K562 (cell line): ENCODE measurements at regions not wholly inside any gene's neighbourhood (a gene's known extent, or its start where the extent isn't known, plus 50 kb on each side); places are given as distances from the start of the nearest gene placed in this dataset.

Experiments used
- ATAC-seq: fragments of 200-7000 bp; cut with Tn5 transposase; 3 replicates; pipeline ENCODE4 v1.9.1; 2020; ENCODE audit warnings: moderate library complexity
- BruUV-seq: library from RNA; stranded (reverse); fragments of 400-500 nt; replicated peaks from 2 replicates; lab custom pipeline; 2021; lab: Mats Ljungman, UMichigan
- CTCF ChIA-PET: fragments of 300-600 bp; formaldehyde crosslinking; extraction: SDS; loops from one replicate; lab custom pipeline; 2021; ENCODE audit warnings: low intra/inter-chr PET ratio; lab: Yijun Ruan, JAX
- POLR2A ChIA-PET: fragments of 300-600, 350-650 bp; sonication (Branson Sonifier 250); formaldehyde crosslinking; extraction: SDS; loops from one replicate; lab custom pipeline; 2021; ENCODE audit warnings: antibody characterized with exemption, inconsistent platforms; lab: Yijun Ruan, JAX
- DNase-seq, 4 experiments: peaks; one replicate each; pipeline versions ENCODE4 v3.0.0 to v3.0.0-alpha.2; 2011 to 2018; ENCODE audit warnings: low spot score in 3 of 4, mixed read lengths in 3 of 4; ENCODE audit errors: extremely low read depth in 1 of 4
- FAIRE-seq: peaks from 2 replicates; lab custom pipeline; 2011; peaks lifted over from hg19 to GRCh38; lab: Jason Lieb, UNC
- H2AFZ ChIP-seq: 2 replicates; pipeline ENCODE4 v1.6.0; 2011; ENCODE audit warnings: low read depth, low read length, control low read depth, inconsistent platforms
- H3K27ac ChIP-seq: fragments of 200-600 bp; 3 replicates; pipeline ENCODE4 v1.8.0; 2011; ENCODE audit warnings: low read depth, mild to moderate bottlenecking, control low read depth, inconsistent platforms, low read length, moderate library complexity, mixed read lengths; ENCODE audit errors: extremely low read depth
- H3K27me3 ChIP-seq, 2 experiments: fragments of 300-600 bp in 1 of 2; 2 replicates in 1 of 2; 3 replicates in 1 of 2; pipeline versions ENCODE4 v1.6.0 to v1.8.0; 2011; ENCODE audit warnings: inconsistent platforms in 2 of 2, low read length in 2 of 2, mild to moderate bottlenecking in 1 of 2, mixed read lengths in 1 of 2, moderate library complexity in 1 of 2; ENCODE audit not compliant: control insufficient read depth in 2 of 2, insufficient read depth in 2 of 2
- H3K36me3 ChIP-seq: fragments of 300-600 bp; 3 replicates; pipeline ENCODE4 v1.8.0; 2011; ENCODE audit warnings: mild to moderate bottlenecking, low read length, inconsistent platforms; ENCODE audit not compliant: control insufficient read depth, insufficient read depth
- H3K4me1 ChIP-seq, 2 experiments: fragments of 200-600 bp in 1 of 2; replicated peaks in 1 of 2; 2 replicates in 1 of 2; 3 replicates in 1 of 2; pipeline versions ENCODE4 v1.5.1 to v1.8.0; 2011; ENCODE audit warnings: inconsistent platforms in 2 of 2, low read length in 2 of 2, mild to moderate bottlenecking in 1 of 2, mixed read lengths in 1 of 2, moderate library complexity in 1 of 2; ENCODE audit not compliant: control insufficient read depth in 2 of 2, insufficient read depth in 2 of 2
- H3K4me2 ChIP-seq: 2 replicates; pipeline ENCODE4 v1.6.1; 2011; ENCODE audit warnings: low read length, control low read depth, inconsistent platforms, mixed read lengths; ENCODE audit not compliant: insufficient read depth
- H3K4me3 ChIP-seq: fragments of 200-600 bp; sonication (generic), shearing (Covaris generic); 2 replicates; pipeline ENCODE4 v1.5.1; 2016; ENCODE audit warnings: control low read depth, inconsistent platforms
- H3K79me2 ChIP-seq: fragments of 200-600 bp; 3 replicates; pipeline ENCODE4 v1.8.0; 2011; ENCODE audit warnings: low read length, inconsistent platforms; ENCODE audit not compliant: control insufficient read depth, insufficient read depth
- H3K9ac ChIP-seq, 2 experiments: 2 replicates each; pipeline versions ENCODE4 v1.6.0 to v1.6.1; 2011; ENCODE audit warnings: low read depth in 2 of 2, low read length in 2 of 2, control low read depth in 1 of 2, inconsistent platforms in 1 of 2, mild to moderate bottlenecking in 1 of 2, mixed read lengths in 1 of 2; ENCODE audit not compliant: insufficient read depth in 1 of 2
- H3K9me1 ChIP-seq: one replicate; pipeline ENCODE4 v1.6.0; 2011; ENCODE audit warnings: inconsistent platforms, mild to moderate bottlenecking, low read length, moderate library complexity; ENCODE audit not compliant: control insufficient read depth, insufficient read depth
- H3K9me3 ChIP-seq: replicated peaks from 2 replicates; pipeline ENCODE4 v1.5.1; 2011; ENCODE audit warnings: low read depth, low read length, inconsistent platforms; ENCODE audit not compliant: control insufficient read depth, insufficient read depth
- H4K20me1 ChIP-seq: replicated peaks from 2 replicates; pipeline ENCODE4 v1.6.1; 2011; ENCODE audit warnings: low read length, inconsistent platforms, mixed read lengths; ENCODE audit not compliant: control insufficient read depth, insufficient read depth
- CBFA2T2 ChIP-seq: fragments of 450-650 bp; conservative IDR thresholded peaks from 2 replicates; pipeline ENCODE4 v1.6.1; 2017; ENCODE audit warnings: mild to moderate bottlenecking
- CBX2 ChIP-seq: fragments of 200-600 bp; sonication (generic); IDR thresholded peaks from one replicate; pipeline ENCODE4 v1.6.1; 2012; ENCODE audit warnings: mild to moderate bottlenecking, low read length, inconsistent platforms; ENCODE audit not compliant: insufficient read depth, poor library complexity, severe bottlenecking
- CHCHD3 ChIP-seq: fragments of 250-450 bp; sonication (Bioruptor Pico); IDR thresholded peaks from 2 replicates; pipeline ENCODE4 v2.1.2; 2022; ENCODE audit warnings: mild to moderate bottlenecking
- HNRNPK ChIP-seq: fragments of 200-400 bp; formaldehyde crosslinking; IDR thresholded peaks from one replicate; pipeline ENCODE4 v1.6.1; 2018; ENCODE audit warnings: mild to moderate bottlenecking, low read depth, low read length; ENCODE audit not compliant: poor library complexity, severe bottlenecking
- JUNB ChIP-seq: fragments of 450-650 bp; formaldehyde crosslinking; conservative IDR thresholded peaks from 2 replicates; pipeline ENCODE4 v1.4.0; 2020; ENCODE audit warnings: mild to moderate bottlenecking
- KDM2B ChIP-seq: fragments of 250-450 bp; sonication (Bioruptor Pico); IDR thresholded peaks from 2 replicates; pipeline ENCODE4 v1.8.0; 2021; ENCODE audit warnings: mild to moderate bottlenecking, moderate library complexity
- PHB ChIP-seq: fragments of 250-450 bp; sonication (Bioruptor Pico); IDR thresholded peaks from 2 replicates; pipeline ENCODE4 v1.5.0; 2021
- POLR3G ChIP-seq: IDR thresholded peaks from 2 replicates; pipeline ENCODE4 v1.6.1; 2011; ENCODE audit not compliant: insufficient read length, insufficient replicate concordance; ENCODE audit errors: extremely low read depth
- POU5F1 ChIP-seq: fragments of 150-350 bp; IDR thresholded peaks from 2 replicates; pipeline ENCODE4 v1.6.1; 2014; ENCODE audit warnings: borderline replicate concordance, low read length, low read depth, mild to moderate bottlenecking; ENCODE audit not compliant: partially characterized antibody
- RBM14 ChIP-seq: fragments of 200-400 bp; formaldehyde crosslinking; IDR thresholded peaks from 2 replicates; pipeline ENCODE4 v1.6.1; 2018; ENCODE audit warnings: low read depth, mild to moderate bottlenecking, low read length, moderate library complexity, borderline replicate concordance; ENCODE audit not compliant: insufficient read depth
- TAF1 ChIP-seq: IDR thresholded peaks from 2 replicates; pipeline ENCODE4 v1.6.1; 2011; ENCODE audit warnings: mild to moderate bottlenecking, low read length, moderate library complexity; ENCODE audit not compliant: insufficient read depth, control insufficient read depth, severe bottlenecking; ENCODE audit errors: extremely low read depth
- TCF15 ChIP-seq: fragments of 250-450 bp; sonication (Bioruptor Pico); IDR thresholded peaks from 2 replicates; pipeline ENCODE4 v1.8.0; 2022; ENCODE audit warnings: moderate library complexity, mild to moderate bottlenecking, inconsistent platforms
- ZNF592 ChIP-seq: fragments of 450-650 bp; IDR thresholded peaks from 2 replicates; pipeline ENCODE4 v1.6.1; 2017; ENCODE audit warnings: antibody characterized with exemption, mild to moderate bottlenecking
- ZNF655 ChIP-seq: fragments of 250-450 bp; sonication (Bioruptor Pico); IDR thresholded peaks from 2 replicates; pipeline ENCODE4 v1.5.0; 2021
- ZNF76 ChIP-seq: fragments of 250-450 bp; sonication (Bioruptor Pico); IDR thresholded peaks from 2 replicates; pipeline ENCODE4 v1.4.0; 2020; ENCODE audit warnings: mild to moderate bottlenecking, moderate library complexity, borderline replicate concordance
- WGBS: fragments of 100-300 bp; shearing (Covaris generic); methylation state at CpG from one replicate; pipeline ENCODE4 v1.1.6; 2016; ENCODE audit warnings: low coverage, mixed read lengths; ENCODE audit not compliant: insufficient coverage; ENCODE audit errors: missing lambda C conversion rate; 5-methylcytosine and 5-hydroxymethylcytosine counted together
- in situ Hi-C: fragments of 300-500 bp; cut with MboI; formaldehyde crosslinking; loops from 4 replicates; pipeline ENCODE4 v1.15.0; 2018; ENCODE audit warnings: inconsistent platforms, mixed read lengths
- intact Hi-C: fragments of 100-400 bp; cut with micrococcal nuclease; formaldehyde crosslinking; loops from 2 replicates; pipeline ENCODE4 v1.14.2; 2022

GRCh38 chr1:47627471-47628370, 189.9 kb downstream of the FOXD2 start:
- H3K9ac ChIP-seq: no peak overlapping the region
- ATAC-seq (no peak; the same call in 2 of the 3 replicates), DNase-seq (no peak), FAIRE-seq (no peak)
- no peak overlapping the region for H3K4me2 ChIP-seq
- WGBS: 0% methylated on average over 23 of the region's 23 CpGs
- intact Hi-C loops (loop anchor here (10.0 kb wide), 1 partner anchor 193 kb away; the partner anchor contains the start of gene FOXD2), in situ Hi-C loops (no loop called here)
- H3K79me2 ChIP-seq: no peaks in the 10 kb centered on the region
- no peaks in the 10 kb centered on the region for H3K36me3 ChIP-seq
- H3K9me3 ChIP-seq: no peaks in the 10 kb centered on the region
- no peaks in the 10 kb centered on the region for H3K9me1 ChIP-seq
- H3K4me3 ChIP-seq: no peak overlapping the region
- no TSS peak for BruUV-seq
- H3K27me3 ChIP-seq: peaks cover 2 to 41% of the 10 kb centered on the region in 2 experiments; a peak in 3 of 5 replicates
- ChIA-PET CTCF (no interaction called here), POLR2A (interaction anchor here (1.1 kb wide), 1 partner anchor 17 kb away, joined by 3 read pairs; no protein-coding TSS in a partner anchor)
- H2AFZ ChIP-seq: no peak overlapping the region
- H4K20me1 ChIP-seq: peaks cover 4% of the 10 kb centered on the region
- H3K4me1 ChIP-seq: no peaks in the 10 kb centered on the region
- H3K27ac ChIP-seq: no peak overlapping the region
- TF ChIP-seq JUNB (CRISPR knock-in tag): no peak
- no peak for TF ChIP-seq HNRNPK
- TF ChIP-seq ZNF592: no peak
- TF ChIP-seq POLR3G: no peak
- TF ChIP-seq POU5F1: no peak
- no peak for TF ChIP-seq ZNF76 (CRISPR knock-in tag)
- TF ChIP-seq RBM14: no peak
- no peak for TF ChIP-seq CBFA2T2
- TF ChIP-seq PHB (CRISPR knock-in tag): no peak
- TF ChIP-seq TCF15 (CRISPR knock-in tag): no peak
- no peak for TF ChIP-seq CHCHD3 (CRISPR knock-in tag)
- no peak for TF ChIP-seq ZNF655 (CRISPR knock-in tag)
- no peak for TF ChIP-seq KDM2B
- no peak for TF ChIP-seq CBX2
- TF ChIP-seq TAF1: no peak
